HFFc6 (cell line): ENCODE measurements at regions not wholly inside any gene's neighbourhood (a gene's known extent, or its start where the extent isn't known, plus 50 kb on each side); places are given as distances from the start of the nearest gene placed in this dataset.

Experiments used
- DNase-seq: peaks from one replicate; pipeline ENCODE4 v3.0.0-alpha.2; 2018
- H3K27ac Mint-ChIP-seq: 2 replicates; pipeline ENCODE4 v1.8.0; 2020; ENCODE audit warnings: mild to moderate bottlenecking, mixed read lengths
- H3K27me3 Mint-ChIP-seq: 2 replicates; pipeline ENCODE4 v1.8.0; 2021; ENCODE audit warnings: mild to moderate bottlenecking, moderate library complexity, mixed read lengths; ENCODE audit not compliant: insufficient read depth
- H3K36me3 Mint-ChIP-seq: 2 replicates; pipeline ENCODE4 v1.8.0; 2021; ENCODE audit warnings: low read depth, mixed read lengths
- H3K4me1 Mint-ChIP-seq: 2 replicates; pipeline ENCODE4 v1.8.0; 2020; ENCODE audit warnings: low read depth, mixed read lengths
- H3K4me3 Mint-ChIP-seq: 2 replicates; pipeline ENCODE4 v1.8.0; 2020; ENCODE audit warnings: mild to moderate bottlenecking, moderate library complexity, mixed read lengths
- H3K9me3 Mint-ChIP-seq: 2 replicates; pipeline ENCODE4 v1.8.0; 2020; ENCODE audit warnings: mild to moderate bottlenecking, mixed read lengths
- TF ChIP-seq, protein P1 (sequence below): fragments of 200-600 bp; sonication (generic); IDR thresholded peaks from 2 replicates; pipeline ENCODE4 v1.5.0; 2021; ENCODE audit warnings: antibody characterized with exemption, mild to moderate bottlenecking

- Mint-ChIP-seq H3K36me3 (no peaks in the 10 kb centered on the region), H3K4me3 (no peak overlapping the region), H3K27me3 (no peaks in the 10 kb centered on the region; the same call in 1 of the 2 replicates), H3K9me3 (no peaks in the 10 kb centered on the region), H3K27ac (no peak overlapping the region), H3K4me1 (peaks cover 17% of the 10 kb centered on the region)
- no peak for DNase-seq
- TF ChIP-seq, protein P1, sequence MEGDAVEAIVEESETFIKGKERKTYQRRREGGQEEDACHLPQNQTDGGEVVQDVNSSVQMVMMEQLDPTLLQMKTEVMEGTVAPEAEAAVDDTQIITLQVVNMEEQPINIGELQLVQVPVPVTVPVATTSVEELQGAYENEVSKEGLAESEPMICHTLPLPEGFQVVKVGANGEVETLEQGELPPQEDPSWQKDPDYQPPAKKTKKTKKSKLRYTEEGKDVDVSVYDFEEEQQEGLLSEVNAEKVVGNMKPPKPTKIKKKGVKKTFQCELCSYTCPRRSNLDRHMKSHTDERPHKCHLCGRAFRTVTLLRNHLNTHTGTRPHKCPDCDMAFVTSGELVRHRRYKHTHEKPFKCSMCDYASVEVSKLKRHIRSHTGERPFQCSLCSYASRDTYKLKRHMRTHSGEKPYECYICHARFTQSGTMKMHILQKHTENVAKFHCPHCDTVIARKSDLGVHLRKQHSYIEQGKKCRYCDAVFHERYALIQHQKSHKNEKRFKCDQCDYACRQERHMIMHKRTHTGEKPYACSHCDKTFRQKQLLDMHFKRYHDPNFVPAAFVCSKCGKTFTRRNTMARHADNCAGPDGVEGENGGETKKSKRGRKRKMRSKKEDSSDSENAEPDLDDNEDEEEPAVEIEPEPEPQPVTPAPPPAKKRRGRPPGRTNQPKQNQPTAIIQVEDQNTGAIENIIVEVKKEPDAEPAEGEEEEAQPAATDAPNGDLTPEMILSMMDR, result no peak
Observed at GRCh38 chr18:39702888-39703287, 2137.3 kb upstream of the CELF4 start.

GRCh38 chr18:39701839-39702238, 2136.2 kb upstream of the CELF4 start:
- H3K27ac Mint-ChIP-seq, result no peak overlapping the region
- no peaks in the 10 kb centered on the region; the same call in 1 of the 2 replicates for H3K27me3 Mint-ChIP-seq
- no peaks in the 10 kb centered on the region for H3K36me3 Mint-ChIP-seq
- TF ChIP-seq, protein P1, result no peak
- H3K4me1 Mint-ChIP-seq, result peaks cover 17% of the 10 kb centered on the region
- H3K9me3 Mint-ChIP-seq, result no peaks in the 10 kb centered on the region
- DNase-seq, result peak; percentile 14
- no peak overlapping the region for H3K4me3 Mint-ChIP-seq

DNA sequence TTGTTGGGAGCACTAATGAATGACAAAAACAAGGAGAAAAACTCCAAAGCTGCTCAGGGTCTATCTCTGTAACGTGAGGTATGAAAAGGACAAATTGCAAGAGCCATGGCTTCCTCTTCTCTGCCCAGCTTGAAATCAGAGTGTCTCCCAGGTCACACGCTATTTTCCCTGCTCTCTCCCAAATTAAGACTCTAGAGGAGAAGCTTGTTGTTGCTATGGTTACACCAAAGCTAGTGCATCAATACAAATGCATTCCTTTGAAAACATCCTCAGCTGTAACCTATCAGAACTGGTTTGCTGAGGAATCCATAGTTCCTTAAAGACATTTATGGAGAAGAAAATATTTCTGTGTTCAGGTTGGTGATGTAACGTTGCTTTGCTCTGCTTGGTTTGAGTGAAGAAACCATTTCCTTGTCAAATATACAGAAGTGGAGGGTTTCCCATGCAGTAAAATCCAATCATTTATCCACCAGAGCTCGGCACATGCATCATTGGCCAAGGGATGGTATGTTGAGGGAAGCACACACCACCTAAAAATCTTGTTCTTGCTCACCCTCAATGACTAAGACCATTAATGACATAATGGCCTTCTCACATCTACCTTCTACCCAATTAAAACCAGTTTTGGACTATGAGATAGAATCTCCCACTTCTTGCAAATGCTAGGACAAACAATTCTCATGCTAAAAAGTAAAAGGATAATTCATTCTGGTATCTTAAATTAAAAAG, 2135.6 kb upstream of the CELF4 start:
- Mint-ChIP-seq H3K4me3 (no peak overlapping the region), H3K4me1 (peaks cover 17% of the 10 kb centered on the region), H3K9me3 (no peaks in the 10 kb centered on the region), H3K36me3 (no peaks in the 10 kb centered on the region), H3K27me3 (no peaks in the 10 kb centered on the region; the same call in 1 of the 2 replicates), H3K27ac (no peak overlapping the region)
- TF ChIP-seq, protein P1, result no peak
- DNase-seq, result peak; percentile 15

GRCh38 chr18:39699340-39699964, 2133.9 kb upstream of the CELF4 start:
- TF ChIP-seq, protein P1, result no peak
- Mint-ChIP-seq H3K27me3 (no peaks in the 10 kb centered on the region; the same call in 1 of the 2 replicates), H3K9me3 (no peaks in the 10 kb centered on the region), H3K27ac (no peak overlapping the region), H3K4me3 (no peak overlapping the region), H3K36me3 (no peaks in the 10 kb centered on the region), H3K4me1 (peaks cover 17% of the 10 kb centered on the region)
- DNase-seq, result no peak

DNA sequence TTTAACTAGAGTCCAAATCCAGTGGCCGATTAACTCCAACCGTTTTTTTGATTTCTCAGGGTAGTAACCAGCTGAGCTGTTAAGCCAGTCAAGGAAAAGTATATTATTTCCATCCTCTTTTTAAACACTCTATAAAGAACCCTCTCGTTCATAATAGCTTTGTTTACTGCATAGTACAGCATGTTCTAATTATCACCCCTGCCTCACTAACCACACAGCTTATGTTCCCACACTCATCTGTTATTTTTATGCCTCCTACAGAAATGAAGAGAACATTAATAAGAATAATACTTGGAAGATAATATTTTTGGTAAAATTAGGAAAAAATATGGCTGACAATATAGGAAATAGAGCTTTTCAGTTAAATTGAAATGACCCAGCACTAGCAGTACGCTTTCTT, 2132.8 kb upstream of the CELF4 start:
- Mint-ChIP-seq H3K27ac (no peak overlapping the region), H3K27me3 (peaks cover 2% of the 10 kb centered on the region), H3K4me1 (peaks cover 17% of the 10 kb centered on the region), H3K9me3 (no peaks in the 10 kb centered on the region), H3K4me3 (no peak overlapping the region), H3K36me3 (no peaks in the 10 kb centered on the region)
- TF ChIP-seq, protein P1, result no peak
- no peak for DNase-seq
